H9 (cell line): ENCODE measurements at regions not wholly inside any gene's neighbourhood (a gene's known extent, or its start where the extent isn't known, plus 50 kb on each side); places are given as distances from the start of the nearest gene placed in this dataset.

Source experiments
- DNase-seq: peaks from one replicate; pipeline ENCODE4 v3.0.0-alpha.2; 2017
- H2AFZ ChIP-seq: one replicate; pipeline ENCODE4 v1.6.1; 2013; ENCODE audit warnings: mild to moderate bottlenecking, low read length, control low read depth, moderate library complexity
- H2AK5ac ChIP-seq: 2 replicates; pipeline ENCODE4 v1.6.1; 2013; ENCODE audit warnings: low read length, control low read depth, mixed read lengths; ENCODE audit not compliant: insufficient read length
- H2BK120ac ChIP-seq: one replicate; pipeline ENCODE4 v1.6.1; 2013; ENCODE audit warnings: low read depth, mild to moderate bottlenecking, low read length, control low read depth, inconsistent platforms; ENCODE audit not compliant: poor library complexity, severe bottlenecking
- H2BK12ac ChIP-seq: 2 replicates; pipeline ENCODE4 v1.6.1; 2013; ENCODE audit warnings: low read length, control low read depth, mixed read lengths, low read depth; ENCODE audit not compliant: insufficient read length
- H2BK15ac ChIP-seq: 2 replicates; pipeline ENCODE4 v1.6.1; 2013; ENCODE audit warnings: low read depth, low read length, control low read depth
- H2BK20ac ChIP-seq: one replicate; pipeline ENCODE4 v1.6.1; 2013; ENCODE audit warnings: low read depth, mild to moderate bottlenecking, low read length, control low read depth, inconsistent platforms; ENCODE audit not compliant: poor library complexity, severe bottlenecking
- H2BK5ac ChIP-seq: 2 replicates; pipeline ENCODE4 v1.6.1; 2013; ENCODE audit warnings: low read length, control low read depth, mixed read lengths; ENCODE audit not compliant: insufficient read length
- H3K14ac ChIP-seq: 2 replicates; pipeline ENCODE4 v1.6.1; 2013; ENCODE audit warnings: low read length, control low read depth; ENCODE audit not compliant: insufficient read depth
- H3K18ac ChIP-seq: 2 replicates; pipeline ENCODE4 v1.6.1; 2013; ENCODE audit warnings: low read depth, mild to moderate bottlenecking, mixed read lengths, low read length, control low read depth; ENCODE audit not compliant: insufficient read length
- H3K23ac ChIP-seq: 2 replicates; pipeline ENCODE4 v1.6.1; 2013; ENCODE audit warnings: low read length, control low read depth, mixed read lengths, low read depth; ENCODE audit not compliant: insufficient read length
- H3K23me2 ChIP-seq: 2 replicates; pipeline ENCODE4 v1.6.1; 2013; ENCODE audit warnings: low read depth, mild to moderate bottlenecking, mixed read lengths, low read length, control low read depth; ENCODE audit not compliant: insufficient read length, poor library complexity, severe bottlenecking
- H3K27ac ChIP-seq: 2 replicates; pipeline ENCODE4 v1.5.1; 2013; ENCODE audit warnings: low read length, control low read depth, mixed read lengths, low read depth; ENCODE audit not compliant: insufficient read length
- H3K27me3 ChIP-seq: 2 replicates; pipeline ENCODE4 v1.6.1; 2013; ENCODE audit warnings: low read length, control low read depth, inconsistent platforms; ENCODE audit not compliant: insufficient read depth
- H3K4ac ChIP-seq: 2 replicates; pipeline ENCODE4 v1.6.1; 2013; ENCODE audit warnings: low read depth, mild to moderate bottlenecking, control low read depth, inconsistent platforms, low read length, moderate library complexity
- H3K4me1 ChIP-seq: 2 replicates; pipeline ENCODE4 v1.6.1; 2013; ENCODE audit warnings: low read length, control low read depth, inconsistent platforms; ENCODE audit not compliant: insufficient read depth
- H3K4me2 ChIP-seq: 2 replicates; pipeline ENCODE4 v1.6.1; 2013; ENCODE audit warnings: low read length, control low read depth, mixed read lengths; ENCODE audit not compliant: insufficient read length, insufficient read depth
- H3K56ac ChIP-seq: 2 replicates; pipeline ENCODE4 v1.6.1; 2013; ENCODE audit warnings: low read depth, mild to moderate bottlenecking, mixed read lengths, low read length, control low read depth; ENCODE audit not compliant: insufficient read length
- H3K79me1 ChIP-seq: 2 replicates; pipeline ENCODE4 v1.6.1; 2013; ENCODE audit warnings: low read depth, mild to moderate bottlenecking, moderate library complexity, low read length, control low read depth, inconsistent platforms; ENCODE audit not compliant: insufficient read depth, poor library complexity, severe bottlenecking
- H3K79me2 ChIP-seq: 2 replicates; pipeline ENCODE4 v1.6.1; 2013; ENCODE audit warnings: low read length, control low read depth, inconsistent platforms; ENCODE audit not compliant: insufficient read depth
- H3K9ac ChIP-seq: 2 replicates; pipeline ENCODE4 v1.6.1; 2013; ENCODE audit warnings: low read length, control low read depth, mixed read lengths; ENCODE audit not compliant: insufficient read length; ENCODE audit errors: extremely low read depth
- H3K9me3 ChIP-seq: one replicate; pipeline ENCODE4 v1.6.1; 2013; ENCODE audit warnings: low read depth, low read length, inconsistent platforms; ENCODE audit not compliant: control insufficient read depth
- H3T11ph ChIP-seq: one replicate; pipeline ENCODE4 v1.6.1; 2013; ENCODE audit warnings: mild to moderate bottlenecking, low read length, control low read depth, inconsistent platforms
- H4K20me1 ChIP-seq: one replicate; pipeline ENCODE4 v1.6.1; 2013; ENCODE audit not compliant: control insufficient read depth, insufficient read length, insufficient read depth
- H4K5ac ChIP-seq: 2 replicates; pipeline ENCODE4 v1.6.1; 2013; ENCODE audit warnings: low read depth, mild to moderate bottlenecking, mixed read lengths, low read length, control low read depth; ENCODE audit not compliant: insufficient read length
- H4K8ac ChIP-seq: replicated peaks from 2 replicates; pipeline ENCODE4 v1.6.1; 2013; ENCODE audit warnings: low read length, control low read depth, mixed read lengths, low read depth; ENCODE audit not compliant: insufficient read length
- H4K91ac ChIP-seq: 2 replicates; pipeline ENCODE4 v1.6.1; 2013; ENCODE audit warnings: low read depth, mild to moderate bottlenecking, moderate library complexity, mixed read lengths, low read length, control low read depth; ENCODE audit not compliant: insufficient read length
- H3K27ac Mint-ChIP-seq, 3 experiments: 2 replicates in 2 of 3; 3 replicates in 1 of 3; pipeline ENCODE4 v1.8.0; 2020 to 2021; ENCODE audit warnings: mixed read lengths in 3 of 3, mild to moderate bottlenecking in 1 of 3, moderate library complexity in 1 of 3
- H3K27me3 Mint-ChIP-seq: 2 replicates; pipeline ENCODE4 v1.8.0; 2021; ENCODE audit warnings: low read depth, mild to moderate bottlenecking, moderate library complexity, mixed read lengths
- H3K36me3 Mint-ChIP-seq, 3 experiments: 2 replicates in 2 of 3; 3 replicates in 1 of 3; pipeline ENCODE4 v1.8.0; 2020 to 2021; ENCODE audit warnings: low read depth in 3 of 3, mixed read lengths in 3 of 3; ENCODE audit not compliant: insufficient read depth in 1 of 3
- H3K4me1 Mint-ChIP-seq, 2 experiments: 2 replicates each; pipeline ENCODE4 v1.8.0; 2020; ENCODE audit warnings: mixed read lengths in 2 of 2
- H3K4me3 Mint-ChIP-seq, 2 experiments: 2 replicates in 1 of 2; 3 replicates in 1 of 2; pipeline ENCODE4 v1.8.0; 2020 to 2021; ENCODE audit warnings: mild to moderate bottlenecking in 2 of 2, mixed read lengths in 2 of 2, moderate library complexity in 1 of 2
- H3K9me3 Mint-ChIP-seq, 2 experiments: 2 replicates in 1 of 2; 3 replicates in 1 of 2; pipeline ENCODE4 v1.8.0; 2020; ENCODE audit warnings: mild to moderate bottlenecking in 2 of 2, mixed read lengths in 2 of 2, moderate library complexity in 1 of 2
- WGBS: extraction: QIAGEN DNeasy Blood & Tissue Kit; methylation state at CpG from one replicate; pipeline ENCODE4 v1.1.7; 2013; ENCODE audit warnings: missing lambda C conversion rate, low lambda C conversion rate, mixed read lengths; ENCODE audit not compliant: insufficient read length; ENCODE audit errors: extremely low coverage; 5-methylcytosine and 5-hydroxymethylcytosine counted together
- TF ChIP-seq, protein P1 (sequence below): fragments of 200-600 bp; sonication (generic); conservative IDR thresholded peaks from 3 replicates; pipeline ENCODE4 v1.8.0; 2021; ENCODE audit warnings: antibody characterized with exemption, mild to moderate bottlenecking

DNA sequence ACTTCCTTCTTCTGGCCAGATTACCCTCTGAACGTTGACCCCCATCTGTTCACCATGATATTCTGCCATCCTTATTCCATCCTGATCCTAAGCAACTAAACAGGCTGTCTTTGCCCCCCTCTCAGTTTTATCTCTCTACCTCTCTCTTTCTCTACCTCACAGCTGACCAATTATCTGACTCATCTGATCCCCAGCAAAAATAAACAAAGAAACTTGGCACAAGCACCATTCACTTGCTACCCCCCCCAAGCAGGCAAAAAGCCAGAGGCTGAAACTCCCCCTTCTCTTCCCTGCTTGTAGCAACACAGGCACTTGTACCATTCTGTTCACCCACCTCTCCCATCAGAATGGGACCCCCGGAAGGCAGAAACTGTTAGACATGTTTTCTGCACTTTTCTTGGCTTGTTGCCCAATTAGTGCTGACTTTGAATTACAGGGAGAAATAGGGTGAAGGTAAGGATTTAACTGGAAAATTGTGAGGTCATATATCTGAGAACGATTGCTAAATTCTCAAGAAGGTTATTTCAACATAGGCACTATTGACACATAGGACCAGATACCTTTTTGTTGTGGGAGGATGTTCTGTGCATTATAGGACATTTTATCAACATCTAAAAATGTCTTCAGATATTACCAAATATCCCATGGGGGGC, 163.2 kb downstream of the TOX3 start:
- no peak overlapping the region for H2BK5ac ChIP-seq
- no peaks in the 10 kb centered on the region for H3K23me2 ChIP-seq
- H3K14ac ChIP-seq: no peak overlapping the region
- H3T11ph ChIP-seq: no peak overlapping the region
- H3K79me2 ChIP-seq: no peaks in the 10 kb centered on the region
- no peak overlapping the region for H3K23ac ChIP-seq
- H3K79me1 ChIP-seq: no peaks in the 10 kb centered on the region
- H3K4me1 ChIP-seq: no peaks in the 10 kb centered on the region
- no peaks in the 10 kb centered on the region for H3K9me3 Mint-ChIP-seq
- no peak overlapping the region for H3K4ac ChIP-seq
- DNase-seq: no peak
- no peak overlapping the region for H3K18ac ChIP-seq
- TF ChIP-seq, protein P1, sequence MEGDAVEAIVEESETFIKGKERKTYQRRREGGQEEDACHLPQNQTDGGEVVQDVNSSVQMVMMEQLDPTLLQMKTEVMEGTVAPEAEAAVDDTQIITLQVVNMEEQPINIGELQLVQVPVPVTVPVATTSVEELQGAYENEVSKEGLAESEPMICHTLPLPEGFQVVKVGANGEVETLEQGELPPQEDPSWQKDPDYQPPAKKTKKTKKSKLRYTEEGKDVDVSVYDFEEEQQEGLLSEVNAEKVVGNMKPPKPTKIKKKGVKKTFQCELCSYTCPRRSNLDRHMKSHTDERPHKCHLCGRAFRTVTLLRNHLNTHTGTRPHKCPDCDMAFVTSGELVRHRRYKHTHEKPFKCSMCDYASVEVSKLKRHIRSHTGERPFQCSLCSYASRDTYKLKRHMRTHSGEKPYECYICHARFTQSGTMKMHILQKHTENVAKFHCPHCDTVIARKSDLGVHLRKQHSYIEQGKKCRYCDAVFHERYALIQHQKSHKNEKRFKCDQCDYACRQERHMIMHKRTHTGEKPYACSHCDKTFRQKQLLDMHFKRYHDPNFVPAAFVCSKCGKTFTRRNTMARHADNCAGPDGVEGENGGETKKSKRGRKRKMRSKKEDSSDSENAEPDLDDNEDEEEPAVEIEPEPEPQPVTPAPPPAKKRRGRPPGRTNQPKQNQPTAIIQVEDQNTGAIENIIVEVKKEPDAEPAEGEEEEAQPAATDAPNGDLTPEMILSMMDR: no peak
- no peak overlapping the region for H2AFZ ChIP-seq
- H3K27ac ChIP-seq: no peak overlapping the region
- no peak overlapping the region for H2AK5ac ChIP-seq
- H2BK20ac ChIP-seq: no peak overlapping the region
- H3K4me2 ChIP-seq: no peak overlapping the region
- no peak overlapping the region for H2BK15ac ChIP-seq
- H4K91ac ChIP-seq: no peak overlapping the region
- no peak overlapping the region for H4K8ac ChIP-seq
- H3K27me3 Mint-ChIP-seq: no peaks in the 10 kb centered on the region
- H3K27ac Mint-ChIP-seq: no peak overlapping the region
- no peaks in the 10 kb centered on the region for H3K27me3 ChIP-seq
- no peak overlapping the region for H3K9ac ChIP-seq
- no peak overlapping the region for H2BK12ac ChIP-seq
- H3K9me3 ChIP-seq: no peaks in the 10 kb centered on the region
- no peak overlapping the region for H2BK120ac ChIP-seq
- H3K4me3 Mint-ChIP-seq: no peak overlapping the region
- no peak overlapping the region for H4K5ac ChIP-seq
- H4K20me1 ChIP-seq: no peaks in the 10 kb centered on the region
- peaks cover 18 to 21% of the 10 kb centered on the region in 2 experiments for H3K4me1 Mint-ChIP-seq
- WGBS: no CpG with 5 or more reads among the region's 3 CpGs
- H3K56ac ChIP-seq: no peak overlapping the region
- no peaks in the 10 kb centered on the region; a peak in 1 of 7 replicates for H3K36me3 Mint-ChIP-seq
